ENCODE measurements at regions not wholly inside any gene's neighbourhood (a gene's known extent, or its start where the extent isn't known, plus 50 kb on each side); places are given as distances from the start of the nearest gene placed in this dataset.

DNA sequence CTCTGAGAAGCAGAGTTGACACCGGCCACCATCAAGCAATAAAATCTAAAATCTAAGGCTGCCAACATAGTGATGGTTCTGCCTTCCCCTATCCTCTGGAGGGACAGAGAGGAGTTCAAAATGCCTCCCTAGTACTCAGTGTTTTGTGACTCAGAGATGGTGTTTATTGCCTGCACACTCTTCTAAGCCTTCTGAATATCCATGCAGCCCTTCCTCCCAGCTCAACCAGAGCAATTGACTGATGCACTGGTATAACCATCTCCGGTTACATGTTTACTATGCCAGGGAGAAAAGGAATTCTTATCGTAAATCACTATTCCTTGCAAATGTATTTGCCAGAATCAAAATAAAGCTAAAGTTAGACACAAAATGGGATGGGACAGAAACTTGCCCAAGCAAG is 132.9 kb upstream of the RAB4A start:
- ChIA-PET POLR2A (no interaction called here), CTCF (no interaction called here)
- TF ChIP-seq, protein P1, sequence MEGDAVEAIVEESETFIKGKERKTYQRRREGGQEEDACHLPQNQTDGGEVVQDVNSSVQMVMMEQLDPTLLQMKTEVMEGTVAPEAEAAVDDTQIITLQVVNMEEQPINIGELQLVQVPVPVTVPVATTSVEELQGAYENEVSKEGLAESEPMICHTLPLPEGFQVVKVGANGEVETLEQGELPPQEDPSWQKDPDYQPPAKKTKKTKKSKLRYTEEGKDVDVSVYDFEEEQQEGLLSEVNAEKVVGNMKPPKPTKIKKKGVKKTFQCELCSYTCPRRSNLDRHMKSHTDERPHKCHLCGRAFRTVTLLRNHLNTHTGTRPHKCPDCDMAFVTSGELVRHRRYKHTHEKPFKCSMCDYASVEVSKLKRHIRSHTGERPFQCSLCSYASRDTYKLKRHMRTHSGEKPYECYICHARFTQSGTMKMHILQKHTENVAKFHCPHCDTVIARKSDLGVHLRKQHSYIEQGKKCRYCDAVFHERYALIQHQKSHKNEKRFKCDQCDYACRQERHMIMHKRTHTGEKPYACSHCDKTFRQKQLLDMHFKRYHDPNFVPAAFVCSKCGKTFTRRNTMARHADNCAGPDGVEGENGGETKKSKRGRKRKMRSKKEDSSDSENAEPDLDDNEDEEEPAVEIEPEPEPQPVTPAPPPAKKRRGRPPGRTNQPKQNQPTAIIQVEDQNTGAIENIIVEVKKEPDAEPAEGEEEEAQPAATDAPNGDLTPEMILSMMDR (IDR thresholded peaks at IDR 0.05; ENCODE audit: control extremely low read depth, extremely low read depth, low read depth, missing control alignments) = no peak
- no peak for DNase-seq (ENCODE audit: extremely low spot score)

- POLR2A ChIA-PET = no interaction called here
- DNase-seq (ENCODE audit: extremely low spot score) = peak; percentile 35
- CTCF ChIA-PET = interaction anchor here (1.0 kb wide), 1 partner anchor 13 kb away, joined by 3 read pairs; no protein-coding TSS in a partner anchor
These were observed 131.4 kb upstream of the RAB4A start for GRCh38 chr1:229139331-229140118.

GRCh38 chr1:229140119-229140396 is 130.9 kb upstream of the RAB4A start:
- CTCF ChIA-PET = interaction anchor here (1.0 to 1.4 kb wide), 2 partner anchors 14 to 87 kb away, joined by 3 read pairs; no protein-coding TSS in a partner anchor
- POLR2A ChIA-PET = no interaction called here
- DNase-seq (ENCODE audit: extremely low spot score) = no peak
- TF ChIP-seq, protein P1 (IDR thresholded peaks at IDR 0.05; ENCODE audit: control extremely low read depth, extremely low read depth, low read depth, missing control alignments) = no peak

More at GRCh38 chr1:229139331-229140118, 131.4 kb upstream of the RAB4A start:
- TF ChIP-seq, protein P1 (IDR thresholded peaks at IDR 0.05; ENCODE audit: control extremely low read depth, extremely low read depth, low read depth, missing control alignments) = no peak

GRCh38 chr1:229141271-229141670 is 129.6 kb upstream of the RAB4A start:
- DNase-seq (ENCODE audit: extremely low spot score) = no peak
- ChIA-PET POLR2A (no interaction called here), CTCF (interaction anchor here (1.4 kb wide), 1 partner anchor 86 kb away, joined by 3 read pairs; no protein-coding TSS in a partner anchor)
- TF ChIP-seq, protein P1 (IDR thresholded peaks at IDR 0.05; ENCODE audit: control extremely low read depth, extremely low read depth, low read depth, missing control alignments) = no peak

GRCh38 chr1:229141689-229142377 is 129.1 kb upstream of the RAB4A start:
- ChIA-PET POLR2A (no interaction called here), CTCF (interaction anchor here (1.4 kb wide), 1 partner anchor 85 kb away, joined by 3 read pairs; no protein-coding TSS in a partner anchor)
- TF ChIP-seq, protein P1 (IDR thresholded peaks at IDR 0.05; ENCODE audit: control extremely low read depth, extremely low read depth, low read depth, missing control alignments) = no peak
- DNase-seq (ENCODE audit: extremely low spot score) = no peak

DNA sequence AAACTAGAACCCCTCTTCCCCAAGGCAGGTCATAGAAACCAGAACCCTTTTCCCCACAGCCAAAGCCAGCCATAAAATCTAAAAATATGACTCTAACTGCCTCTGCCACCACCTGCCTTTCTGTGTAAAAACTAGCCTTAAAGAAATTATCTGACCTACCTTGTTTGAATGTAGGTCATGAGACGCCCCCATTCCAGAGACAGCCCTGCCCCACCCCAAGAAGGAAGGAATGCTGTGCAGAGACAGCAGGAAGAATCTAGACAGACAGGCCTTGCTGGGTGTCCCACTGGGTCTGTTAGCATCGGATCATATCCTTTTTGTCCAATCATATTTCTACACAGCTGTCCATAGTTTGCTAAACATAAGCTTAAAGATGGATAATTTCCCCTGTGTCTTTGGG is 128.4 kb upstream of the RAB4A start:
- POLR2A ChIA-PET = no interaction called here
- DNase-seq (ENCODE audit: extremely low spot score) = no peak
- TF ChIP-seq, protein P1 (IDR thresholded peaks at IDR 0.05; ENCODE audit: control extremely low read depth, extremely low read depth, low read depth, missing control alignments) = no peak
- CTCF ChIA-PET = no interaction called here
